Kidney epithelial cell (primary cell): ENCODE measurements at regions not wholly inside any gene's neighbourhood (a gene's known extent, or its start where the extent isn't known, plus 50 kb on each side); places are given as distances from the start of the nearest gene placed in this dataset.
A peak's percentile ranks its signal among the peaks of the same experiment; 100 is the strongest.

Experiments
- DNase-seq: peaks from one replicate; pipeline ENCODE4 v3.0.0-alpha.2; 2010; ENCODE audit warnings: low read depth
- H3K27me3 ChIP-seq: 2 replicates; pipeline ENCODE4 v1.6.0; 2011; ENCODE audit warnings: low read length; ENCODE audit not compliant: control insufficient read depth, insufficient read depth
- H3K36me3 ChIP-seq: 2 replicates; pipeline ENCODE4 v1.5.1; 2011; ENCODE audit warnings: low read length; ENCODE audit not compliant: control insufficient read depth, insufficient read depth
- H3K4me3 ChIP-seq: 2 replicates; pipeline ENCODE4 v1.5.1; 2011; ENCODE audit warnings: low read depth, mild to moderate bottlenecking, control low read depth, low read length
- TF ChIP-seq, protein P1 (sequence below): IDR thresholded peaks from 2 replicates; pipeline ENCODE4 v1.5.1; 2011; ENCODE audit warnings: mild to moderate bottlenecking, moderate library complexity, low read length, control low read depth, inconsistent platforms; ENCODE audit not compliant: insufficient read depth, poor library complexity, severe bottlenecking

DNA sequence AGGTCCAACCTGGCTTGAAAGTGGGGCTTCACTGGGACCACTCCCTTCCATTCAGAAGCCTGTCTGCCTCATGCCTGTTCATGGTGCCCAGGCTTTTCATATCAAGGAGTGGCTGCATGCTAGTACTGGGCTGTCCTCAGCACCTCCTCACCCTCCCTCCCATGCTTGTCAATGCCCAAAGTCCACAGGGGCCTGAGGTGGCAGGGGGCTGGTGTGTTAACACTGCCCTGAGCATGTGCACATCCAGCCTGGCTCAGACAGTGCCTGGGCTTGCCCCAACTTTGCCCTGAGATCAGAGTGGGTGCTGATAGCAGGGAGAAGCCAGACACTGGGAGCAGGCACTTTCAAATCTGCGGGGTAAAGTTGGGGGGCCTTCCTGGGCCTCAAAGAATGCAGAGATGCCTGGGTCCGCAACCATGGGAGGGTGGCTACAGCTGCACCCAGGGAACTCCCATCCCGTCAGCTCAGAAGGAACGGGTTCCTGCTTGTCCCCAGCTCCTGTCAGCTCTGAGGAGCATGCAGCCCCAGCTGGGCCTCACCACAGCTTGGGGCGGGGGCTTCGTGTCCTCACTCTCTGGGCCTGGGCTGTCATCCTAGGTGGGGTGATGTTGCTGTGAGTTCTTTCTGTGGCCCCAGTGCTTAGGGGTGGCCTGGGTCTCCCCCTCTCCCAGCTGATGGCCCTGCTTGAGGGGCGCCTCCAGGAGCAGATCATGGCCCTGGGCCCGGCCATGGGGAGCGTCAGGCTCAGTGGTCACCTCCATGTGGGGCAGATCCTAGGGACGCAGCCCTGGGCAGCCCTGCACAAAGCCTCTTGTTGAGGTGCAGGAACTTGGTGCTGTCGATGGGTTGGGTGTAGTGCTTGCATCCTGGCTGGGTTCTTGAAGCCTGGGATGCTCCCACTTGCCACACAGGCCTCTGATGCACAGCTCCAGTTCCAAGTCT lies 830.6 kb upstream of the SLITRK5 start:
- H3K27me3 ChIP-seq = no peaks in the 10 kb centered on the region
- DNase-seq = no peak
- H3K36me3 ChIP-seq = no peaks in the 10 kb centered on the region
- TF ChIP-seq, protein P1, sequence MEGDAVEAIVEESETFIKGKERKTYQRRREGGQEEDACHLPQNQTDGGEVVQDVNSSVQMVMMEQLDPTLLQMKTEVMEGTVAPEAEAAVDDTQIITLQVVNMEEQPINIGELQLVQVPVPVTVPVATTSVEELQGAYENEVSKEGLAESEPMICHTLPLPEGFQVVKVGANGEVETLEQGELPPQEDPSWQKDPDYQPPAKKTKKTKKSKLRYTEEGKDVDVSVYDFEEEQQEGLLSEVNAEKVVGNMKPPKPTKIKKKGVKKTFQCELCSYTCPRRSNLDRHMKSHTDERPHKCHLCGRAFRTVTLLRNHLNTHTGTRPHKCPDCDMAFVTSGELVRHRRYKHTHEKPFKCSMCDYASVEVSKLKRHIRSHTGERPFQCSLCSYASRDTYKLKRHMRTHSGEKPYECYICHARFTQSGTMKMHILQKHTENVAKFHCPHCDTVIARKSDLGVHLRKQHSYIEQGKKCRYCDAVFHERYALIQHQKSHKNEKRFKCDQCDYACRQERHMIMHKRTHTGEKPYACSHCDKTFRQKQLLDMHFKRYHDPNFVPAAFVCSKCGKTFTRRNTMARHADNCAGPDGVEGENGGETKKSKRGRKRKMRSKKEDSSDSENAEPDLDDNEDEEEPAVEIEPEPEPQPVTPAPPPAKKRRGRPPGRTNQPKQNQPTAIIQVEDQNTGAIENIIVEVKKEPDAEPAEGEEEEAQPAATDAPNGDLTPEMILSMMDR = no peak
- H3K4me3 ChIP-seq = no peak overlapping the region

DNA sequence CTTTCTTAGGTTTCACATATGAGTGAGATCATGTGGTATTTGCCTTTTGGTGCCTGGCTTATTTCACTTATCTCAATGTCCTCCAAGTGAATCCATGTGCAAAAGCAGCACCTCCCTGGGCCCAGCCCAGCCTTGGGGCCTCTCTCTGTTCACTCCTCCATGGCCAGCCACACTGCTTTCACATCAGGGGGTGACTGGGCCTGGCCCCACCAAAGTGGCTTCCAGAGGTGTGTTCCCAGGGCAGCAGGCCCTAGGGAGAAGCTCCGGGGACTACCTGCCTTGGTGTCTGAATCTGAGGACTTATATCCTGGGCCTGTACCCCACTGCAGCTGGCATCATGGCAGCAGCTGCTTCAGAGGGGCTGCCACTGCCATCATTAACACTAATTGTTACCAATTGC lies 829.9 kb upstream of the SLITRK5 start:
- DNase-seq = no peak
- no peak overlapping the region for H3K4me3 ChIP-seq
- H3K36me3 ChIP-seq = no peaks in the 10 kb centered on the region
- TF ChIP-seq, protein P1 = no peak
- no peaks in the 10 kb centered on the region for H3K27me3 ChIP-seq

DNA sequence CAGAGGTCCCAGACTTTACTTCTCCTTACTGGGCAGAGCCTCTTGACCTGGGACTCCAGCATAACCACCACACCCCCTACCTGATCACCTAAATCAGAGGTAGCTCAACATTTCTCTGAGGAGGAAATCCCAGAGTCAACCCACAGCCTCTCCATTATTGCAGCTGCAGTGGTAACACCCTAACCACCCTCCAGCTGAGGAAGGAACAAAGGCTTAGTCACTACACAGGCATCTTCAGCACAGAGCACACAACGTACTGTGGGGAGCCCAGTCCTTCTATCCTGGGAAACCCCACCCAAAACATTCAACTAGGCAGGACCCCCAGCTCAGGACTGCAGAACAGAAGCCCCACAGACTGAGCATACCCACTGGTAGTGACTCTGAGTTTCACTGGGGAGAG lies 824.7 kb upstream of the SLITRK5 start:
- Histone ChIP-seq H3K4me3 (no peak overlapping the region), H3K36me3 (no peaks in the 10 kb centered on the region), H3K27me3 (no peaks in the 10 kb centered on the region)
- DNase-seq = no peak
- TF ChIP-seq, protein P1 = no peak

DNA sequence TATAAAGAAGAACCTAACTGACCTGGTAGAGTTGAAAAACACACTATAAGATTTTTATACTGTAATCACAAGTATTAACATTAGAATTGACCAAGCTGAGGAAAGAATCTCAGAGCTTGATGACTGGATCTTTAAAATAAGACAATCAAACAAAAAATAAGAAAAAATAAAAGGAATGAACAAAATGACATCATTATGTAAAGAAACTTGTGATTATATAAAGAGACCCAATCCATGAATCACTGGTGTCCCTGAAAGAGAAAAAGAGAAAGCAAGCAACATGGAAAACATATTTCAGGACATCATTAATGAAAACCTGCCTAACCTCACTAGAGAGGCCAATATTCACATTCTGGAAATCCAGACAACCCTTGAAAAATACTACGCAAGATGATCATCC lies 822.5 kb upstream of the SLITRK5 start:
- TF ChIP-seq, protein P1 = no peak
- no peaks in the 10 kb centered on the region for H3K27me3 ChIP-seq
- DNase-seq = no peak
- no peaks in the 10 kb centered on the region for H3K36me3 ChIP-seq
- no peak overlapping the region for H3K4me3 ChIP-seq

DNA sequence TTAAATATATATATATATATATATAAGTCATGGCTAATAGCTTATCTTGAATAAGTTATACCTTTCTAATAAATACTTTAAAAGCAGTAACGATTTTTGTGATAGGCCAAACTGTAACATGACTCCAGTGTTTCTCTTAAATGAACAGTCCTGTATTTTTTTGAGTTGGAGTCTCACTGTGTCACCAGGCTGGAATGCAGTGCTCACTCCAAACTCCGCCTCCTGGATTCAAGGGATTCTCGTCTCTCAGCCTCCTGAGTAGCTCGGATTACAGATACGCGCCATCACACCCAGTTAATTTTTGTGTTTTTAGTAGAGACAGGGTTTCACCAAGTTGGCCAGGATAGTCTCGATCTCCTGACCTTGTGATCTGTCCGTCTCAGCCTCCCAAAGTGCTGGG lies 814.2 kb upstream of the SLITRK5 start:
- peak; percentile 41 for DNase-seq
- TF ChIP-seq, protein P1 = no peak
- no peaks in the 10 kb centered on the region for H3K27me3 ChIP-seq

More for the DNA sequence above, 814.2 kb upstream of the SLITRK5 start:
- no peak overlapping the region for H3K4me3 ChIP-seq
- no peaks in the 10 kb centered on the region for H3K36me3 ChIP-seq
